ENCODE measurements at regions not wholly inside any gene's neighbourhood (a gene's known extent, or its start where the extent isn't known, plus 50 kb on each side); places are given as distances from the start of the nearest gene placed in this dataset.

- Histone ChIP-seq H3K4me2 (ENCODE audit: low read length) (no peak overlapping the region), H3K9ac (ENCODE audit: low read length) (no peak overlapping the region), H3K4me1 (ENCODE audit: insufficient read depth, low read length, severe bottlenecking) (no peaks in the 10 kb centered on the region), H3K79me2 (ENCODE audit: insufficient read depth, low read length) (no peaks in the 10 kb centered on the region), H3K9me2 (ENCODE audit: low read depth, low read length) (no peaks in the 10 kb centered on the region), H4K20me1 (ENCODE audit: insufficient read depth, low read length) (no peaks in the 10 kb centered on the region), H3K36me3 (ENCODE audit: insufficient read depth, low read length) (no peaks in the 10 kb centered on the region; the same call in 1 of the 2 replicates), H3K27ac (ENCODE audit: low read depth, low read length, poor library complexity, severe bottlenecking) (no peak overlapping the region), H3F3A (ENCODE audit: insufficient read depth, low read length) (no peaks in the 10 kb centered on the region), H2AFZ (ENCODE audit: low read length) (no peak overlapping the region), H3K27me3 (ENCODE audit: insufficient read depth, low read length) (no peaks in the 10 kb centered on the region), H3K4me3 (ENCODE audit: low read depth, low read length, poor library complexity, severe bottlenecking) (no peak overlapping the region), H3K9me3 (ENCODE audit: low read length) (peaks cover 6% of the 10 kb centered on the region; the same call in 1 of the 2 replicates)
- TF ChIP-seq CTCF (IDR thresholded peaks at IDR 0.05; ENCODE audit: low read length) (no peak), EZH2 (IDR thresholded peaks at IDR 0.05; ENCODE audit: borderline replicate concordance, low read length) (no peak)
Observed at GRCh38 chr12:46531804-46532203, 159.2 kb upstream of the SLC38A2 start.

GRCh38 chr12:46531059-46531785 is 158.6 kb upstream of the SLC38A2 start:
- no peak overlapping the region for H3K4me3 ChIP-seq (ENCODE audit: low read depth, low read length, poor library complexity, severe bottlenecking)
- no peak overlapping the region for H2AFZ ChIP-seq (ENCODE audit: low read length)
- H3K27me3 ChIP-seq (ENCODE audit: insufficient read depth, low read length) = no peaks in the 10 kb centered on the region
- no peaks in the 10 kb centered on the region; the same call in 1 of the 2 replicates for H3K36me3 ChIP-seq (ENCODE audit: insufficient read depth, low read length)
- TF ChIP-seq CTCF (IDR thresholded peaks at IDR 0.05; ENCODE audit: low read length) = no peak
- no peak for TF ChIP-seq EZH2 (IDR thresholded peaks at IDR 0.05; ENCODE audit: borderline replicate concordance, low read length)
- H3K4me2 ChIP-seq (ENCODE audit: low read length) = no peak overlapping the region
- no peaks in the 10 kb centered on the region for H3K4me1 ChIP-seq (ENCODE audit: insufficient read depth, low read length, severe bottlenecking)
- H3K9me2 ChIP-seq (ENCODE audit: low read depth, low read length) = no peaks in the 10 kb centered on the region
- no peaks in the 10 kb centered on the region for H3K79me2 ChIP-seq (ENCODE audit: insufficient read depth, low read length)
- no peaks in the 10 kb centered on the region for H4K20me1 ChIP-seq (ENCODE audit: insufficient read depth, low read length)
- H3K9me3 ChIP-seq (ENCODE audit: low read length) = peaks cover 6% of the 10 kb centered on the region; the same call in 1 of the 2 replicates
- H3K9ac ChIP-seq (ENCODE audit: low read length) = no peak overlapping the region
- no peak overlapping the region for H3K27ac ChIP-seq (ENCODE audit: low read depth, low read length, poor library complexity, severe bottlenecking)
- H3F3A ChIP-seq (ENCODE audit: insufficient read depth, low read length) = no peaks in the 10 kb centered on the region

GRCh38 chr12:46530373-46531056 is 157.9 kb upstream of the SLC38A2 start:
- H3K4me3 ChIP-seq (ENCODE audit: low read depth, low read length, poor library complexity, severe bottlenecking) = no peak overlapping the region
- no peaks in the 10 kb centered on the region for H3K9me2 ChIP-seq (ENCODE audit: low read depth, low read length)
- no peak overlapping the region for H2AFZ ChIP-seq (ENCODE audit: low read length)
- no peak overlapping the region for H3K27ac ChIP-seq (ENCODE audit: low read depth, low read length, poor library complexity, severe bottlenecking)
- no peaks in the 10 kb centered on the region for H3K27me3 ChIP-seq (ENCODE audit: insufficient read depth, low read length)
- no peaks in the 10 kb centered on the region; the same call in 1 of the 2 replicates for H3K36me3 ChIP-seq (ENCODE audit: insufficient read depth, low read length)
- H3K9ac ChIP-seq (ENCODE audit: low read length) = no peak overlapping the region
- H3K4me1 ChIP-seq (ENCODE audit: insufficient read depth, low read length, severe bottlenecking) = no peaks in the 10 kb centered on the region
- H3K9me3 ChIP-seq (ENCODE audit: low read length) = peaks cover 6% of the 10 kb centered on the region; the same call in 1 of the 2 replicates
- no peak for TF ChIP-seq CTCF (IDR thresholded peaks at IDR 0.05; ENCODE audit: low read length)
- no peak for TF ChIP-seq EZH2 (IDR thresholded peaks at IDR 0.05; ENCODE audit: borderline replicate concordance, low read length)
- no peaks in the 10 kb centered on the region for H4K20me1 ChIP-seq (ENCODE audit: insufficient read depth, low read length)
- H3F3A ChIP-seq (ENCODE audit: insufficient read depth, low read length) = no peaks in the 10 kb centered on the region
- no peak overlapping the region for H3K4me2 ChIP-seq (ENCODE audit: low read length)
- H3K79me2 ChIP-seq (ENCODE audit: insufficient read depth, low read length) = no peaks in the 10 kb centered on the region
